Muscle of leg (tissue), 3 donors: ENCODE measurements at regions not wholly inside any gene's neighbourhood (a gene's known extent, or its start where the extent isn't known, plus 50 kb on each side); places are given as distances from the start of the nearest gene placed in this dataset.

Experiments used
- DNase-seq: peaks from one replicate; pipeline ENCODE4 v3.0.0; 2013
- H3K27ac ChIP-seq: one replicate; pipeline ENCODE4 v1.5.1; 2013; ENCODE audit warnings: mild to moderate bottlenecking, low read length, control low read depth
- H3K27me3 ChIP-seq: one replicate; pipeline ENCODE4 v1.6.1; 2013; ENCODE audit warnings: low read length; ENCODE audit not compliant: control insufficient read depth, insufficient read depth
- H3K36me3 ChIP-seq: one replicate; pipeline ENCODE4 v1.6.1; 2013; ENCODE audit warnings: low read length; ENCODE audit not compliant: control insufficient read depth, insufficient read depth
- H3K4me1 ChIP-seq: one replicate; pipeline ENCODE4 v1.6.1; 2013; ENCODE audit warnings: low read length; ENCODE audit not compliant: control insufficient read depth, insufficient read depth
- H3K4me3 ChIP-seq: one replicate; pipeline ENCODE4 v1.5.1; 2013; ENCODE audit warnings: low read length, control low read depth
- H3K9me3 ChIP-seq: replicated peaks from 2 replicates; pipeline ENCODE4 v1.6.1; 2013; ENCODE audit warnings: low read depth, low read length; ENCODE audit not compliant: control insufficient read depth
- WGBS: methylation state at CpG from one replicate; pipeline ENCODE4 v1.1.5; 2013; ENCODE audit warnings: missing lambda C conversion rate; ENCODE audit not compliant: insufficient coverage; 5-methylcytosine and 5-hydroxymethylcytosine counted together

- 100% methylated on average over 2 of the region's 5 CpGs for WGBS
- H3K4me3 ChIP-seq = no peak overlapping the region
Observed at GRCh38 chr3:178386401-178386800, 149.8 kb upstream of the KCNMB2 start.

GRCh38 chr3:178386880-178387279 lies 149.4 kb upstream of the KCNMB2 start:
- no CpG with 5 or more reads among the region's 1 CpG for WGBS
- Histone ChIP-seq H3K9me3 (no peaks in the 10 kb centered on the region), H3K27ac (no peak overlapping the region), H3K36me3 (no peaks in the 10 kb centered on the region), H3K4me1 (peaks cover 4% of the 10 kb centered on the region), H3K4me3 (no peak overlapping the region), H3K27me3 (no peaks in the 10 kb centered on the region)
- no peak for DNase-seq

More at GRCh38 chr3:178386401-178386800, 149.8 kb upstream of the KCNMB2 start:
- Histone ChIP-seq H3K27me3 (no peaks in the 10 kb centered on the region), H3K36me3 (no peaks in the 10 kb centered on the region), H3K4me1 (peaks cover 4% of the 10 kb centered on the region), H3K9me3 (no peaks in the 10 kb centered on the region), H3K27ac (no peak overlapping the region)
- no peak for DNase-seq

GRCh38 chr3:178388473-178388872 lies 147.8 kb upstream of the KCNMB2 start:
- Histone ChIP-seq H3K27me3 (no peaks in the 10 kb centered on the region), H3K9me3 (no peaks in the 10 kb centered on the region), H3K36me3 (no peaks in the 10 kb centered on the region), H3K4me1 (peaks cover 4% of the 10 kb centered on the region), H3K27ac (no peak overlapping the region), H3K4me3 (no peak overlapping the region)
- WGBS = no CpG with 5 or more reads among the region's 2 CpGs
- no peak for DNase-seq

DNA sequence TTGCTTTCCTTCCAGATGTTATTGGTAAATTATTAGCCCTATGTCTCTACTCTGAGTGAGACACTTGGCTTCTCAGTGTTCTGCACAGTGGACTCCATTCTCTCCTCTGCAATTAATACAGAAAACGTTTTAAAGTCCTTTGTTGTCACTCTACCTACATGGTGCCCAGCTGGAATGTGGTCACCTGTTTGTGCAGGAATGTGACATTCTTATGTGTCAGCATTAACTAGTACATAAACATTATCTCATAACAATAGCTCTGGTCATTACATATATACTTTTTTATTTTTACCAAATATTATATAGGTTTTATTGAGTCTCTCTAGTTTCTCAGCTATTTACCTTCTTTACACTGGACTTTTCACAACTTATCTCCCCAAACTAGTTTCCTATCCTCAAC lies 147.0 kb upstream of the KCNMB2 start:
- Histone ChIP-seq H3K36me3 (no peaks in the 10 kb centered on the region), H3K27me3 (no peaks in the 10 kb centered on the region), H3K4me1 (peaks cover 4% of the 10 kb centered on the region), H3K4me3 (no peak overlapping the region), H3K27ac (no peak overlapping the region), H3K9me3 (no peaks in the 10 kb centered on the region)
- no CpG with 5 or more reads among the region's 1 CpG for WGBS
- no peak for DNase-seq

- H3K27me3 ChIP-seq = no peaks in the 10 kb centered on the region
- H3K9me3 ChIP-seq = no peaks in the 10 kb centered on the region
- H3K27ac ChIP-seq = peak overlapping the region; percentile 15
- H3K4me3 ChIP-seq = no peak overlapping the region
- whole genome bisulfite sequencing = no CpG with 5 or more reads among the region's 1 CpG
- no peaks in the 10 kb centered on the region for H3K4me1 ChIP-seq
- H3K36me3 ChIP-seq = no peaks in the 10 kb centered on the region
- peak; percentile 70 for DNase-seq
Observed at GRCh38 chr3:178392511-178392926, 143.7 kb upstream of the KCNMB2 start.

GRCh38 chr3:178393146-178393545 lies 143.1 kb upstream of the KCNMB2 start:
- Histone ChIP-seq H3K36me3 (no peaks in the 10 kb centered on the region), H3K4me3 (no peak overlapping the region), H3K27ac (no peak overlapping the region), H3K9me3 (no peaks in the 10 kb centered on the region), H3K4me1 (no peaks in the 10 kb centered on the region), H3K27me3 (no peaks in the 10 kb centered on the region)
- no CpG with 5 or more reads among the region's 1 CpG for WGBS
- peak; percentile 36 for DNase-seq

DNA sequence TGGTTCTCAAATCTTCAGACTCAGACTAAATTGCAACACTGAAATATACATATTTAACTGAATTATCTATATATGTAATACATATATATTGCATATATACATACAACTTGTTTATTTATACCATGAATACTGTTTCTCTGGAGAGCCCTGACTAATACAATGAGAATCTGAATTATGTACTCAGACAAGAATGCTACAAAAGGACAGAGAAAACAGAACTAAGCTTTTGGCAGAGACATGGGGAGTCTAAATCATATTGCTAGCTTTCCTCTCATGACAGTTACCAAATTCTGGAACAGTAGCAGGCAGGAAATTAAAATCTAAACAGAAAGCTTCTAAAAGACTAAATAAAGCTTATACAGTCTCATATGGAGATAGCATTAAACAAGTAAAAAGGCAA lies 142.4 kb upstream of the KCNMB2 start:
- Histone ChIP-seq H3K4me3 (no peak overlapping the region), H3K9me3 (no peaks in the 10 kb centered on the region), H3K4me1 (no peaks in the 10 kb centered on the region), H3K27me3 (no peaks in the 10 kb centered on the region), H3K36me3 (no peaks in the 10 kb centered on the region), H3K27ac (no peak overlapping the region)
- DNase-seq = peak; percentile 81

GRCh38 chr3:178396318-178396717 lies 139.9 kb upstream of the KCNMB2 start:
- H3K4me3 ChIP-seq = no peak overlapping the region
- H3K9me3 ChIP-seq = no peaks in the 10 kb centered on the region
- no peak overlapping the region for H3K27ac ChIP-seq
- DNase-seq = no peak
- no peaks in the 10 kb centered on the region for H3K4me1 ChIP-seq
- no peaks in the 10 kb centered on the region for H3K27me3 ChIP-seq
- H3K36me3 ChIP-seq = no peaks in the 10 kb centered on the region
- no CpG with 5 or more reads among the region's 2 CpGs for WGBS

- Histone ChIP-seq H3K27ac (no peak overlapping the region), H3K36me3 (no peaks in the 10 kb centered on the region), H3K27me3 (no peaks in the 10 kb centered on the region), H3K4me3 (no peak overlapping the region), H3K9me3 (no peaks in the 10 kb centered on the region), H3K4me1 (no peaks in the 10 kb centered on the region)
- no CpG with 5 or more reads among the region's 2 CpGs for WGBS
- DNase-seq = no peak
Observed at GRCh38 chr3:178397202-178397601, 139.0 kb upstream of the KCNMB2 start.

- Histone ChIP-seq H3K9me3 (no peaks in the 10 kb centered on the region), H3K36me3 (no peaks in the 10 kb centered on the region), H3K4me3 (no peak overlapping the region), H3K4me1 (no peaks in the 10 kb centered on the region), H3K27ac (no peak overlapping the region), H3K27me3 (no peaks in the 10 kb centered on the region)
- no CpG with 5 or more reads among the region's 1 CpG for WGBS
- no peak for DNase-seq
Observed at GRCh38 chr3:178397836-178398235, 138.4 kb upstream of the KCNMB2 start.

DNA sequence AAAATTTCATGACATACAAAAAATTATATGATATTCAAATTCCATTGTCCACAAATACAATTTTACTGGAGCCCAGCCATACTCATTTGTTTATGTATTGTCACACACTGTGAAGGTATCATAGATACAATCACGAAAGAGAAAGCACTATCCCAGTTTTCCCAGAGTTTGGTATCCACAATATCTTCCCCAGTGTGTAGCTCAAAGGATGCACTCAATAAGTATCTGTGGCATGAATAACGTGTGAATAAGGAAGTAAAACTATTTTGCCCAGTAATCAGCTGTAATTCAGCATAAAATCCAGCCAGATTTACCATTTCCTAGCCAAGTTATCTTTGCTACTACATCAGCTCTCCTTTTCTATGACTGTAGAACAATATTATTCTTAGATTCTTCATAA lies 131.3 kb upstream of the KCNMB2 start:
- no peak overlapping the region for H3K4me3 ChIP-seq
- H3K9me3 ChIP-seq = no peaks in the 10 kb centered on the region
- peaks cover 2% of the 10 kb centered on the region for H3K4me1 ChIP-seq
- no CpG with 5 or more reads among the region's 2 CpGs for WGBS
- peak; percentile 73 for DNase-seq
- no peaks in the 10 kb centered on the region for H3K27me3 ChIP-seq
- peak overlapping the region; percentile 89 for H3K27ac ChIP-seq
- H3K36me3 ChIP-seq = no peaks in the 10 kb centered on the region
